HG03439 (cell line): ENCODE measurements at regions not wholly inside any gene's neighbourhood (a gene's known extent, or its start where the extent isn't known, plus 50 kb on each side); places are given as distances from the start of the nearest gene placed in this dataset.
"Not testable (repeated sequence)": the region's sequence is repeated elsewhere in the genome, so short reads cannot be mapped to it uniquely, and the experiment has no call there.

Source experiments
- ATAC-seq: cut with Tn5 transposase; IDR thresholded peaks from one replicate; pipeline ENCODE4 v1.9.1; 2021; ENCODE audit warnings: mild to moderate bottlenecking, moderate library complexity; ENCODE audit not compliant: unreplicated experiment

DNA sequence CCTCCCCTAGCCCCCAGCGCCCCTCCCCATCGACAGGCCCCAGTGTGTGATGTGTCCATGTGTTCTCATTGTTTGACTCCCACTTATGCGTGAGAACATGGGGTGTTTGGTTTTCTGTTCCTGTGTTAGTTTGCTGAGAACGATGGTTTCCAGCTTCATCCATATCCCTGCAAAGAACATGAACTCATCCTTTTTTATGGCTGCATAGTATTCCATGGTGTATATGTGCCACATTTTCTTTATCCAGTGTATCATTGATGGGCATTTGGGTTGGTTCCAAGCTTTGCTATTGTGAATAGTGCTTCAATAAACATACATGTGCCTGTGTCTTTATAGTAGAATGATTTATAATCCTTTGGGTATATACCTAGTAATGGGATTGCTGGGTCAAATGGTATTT, 107.6 kb upstream of the ADGRG2 start:
- not testable (repeated sequence) for ATAC-seq

DNA sequence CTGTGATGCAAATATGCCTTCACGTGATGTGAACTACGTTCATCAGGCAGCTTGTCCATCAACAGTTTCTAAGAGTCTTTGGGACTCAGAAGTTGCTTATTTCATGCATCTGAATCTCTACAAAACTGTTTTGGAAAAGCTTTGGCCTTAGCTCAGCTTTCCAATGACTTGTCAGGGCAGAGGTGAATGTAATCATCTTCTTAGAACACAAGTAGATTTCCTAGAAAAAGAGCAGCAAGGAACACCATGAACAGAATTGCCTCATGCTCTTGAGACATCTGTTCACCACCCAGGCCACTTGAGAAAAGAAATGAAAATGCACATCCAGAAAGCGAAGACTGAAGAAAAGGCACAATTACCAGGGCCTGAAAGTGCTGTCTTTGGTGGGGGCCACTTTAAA, 105.8 kb upstream of the PDHA1 start:
- no peak for ATAC-seq

DNA sequence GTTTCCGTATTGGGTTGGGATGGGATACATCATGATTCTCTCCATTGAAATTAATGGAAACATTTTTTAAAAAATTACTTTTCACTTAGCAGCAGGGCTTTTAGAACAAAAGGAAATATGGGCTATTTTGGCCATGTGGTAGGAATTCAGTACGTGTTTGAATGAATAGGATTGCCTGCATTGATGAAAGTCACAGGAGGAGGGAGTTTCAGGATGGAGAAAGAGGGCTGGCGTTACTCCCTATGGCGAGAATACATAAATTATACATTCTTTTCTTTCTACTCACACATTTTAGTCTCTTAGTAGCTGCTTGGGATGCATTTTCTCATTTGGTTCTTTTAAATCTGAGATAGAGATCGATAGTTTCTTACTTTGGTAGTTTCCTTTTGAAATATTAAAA, 100.3 kb upstream of the PDHA1 start:
- ATAC-seq, result no peak

DNA sequence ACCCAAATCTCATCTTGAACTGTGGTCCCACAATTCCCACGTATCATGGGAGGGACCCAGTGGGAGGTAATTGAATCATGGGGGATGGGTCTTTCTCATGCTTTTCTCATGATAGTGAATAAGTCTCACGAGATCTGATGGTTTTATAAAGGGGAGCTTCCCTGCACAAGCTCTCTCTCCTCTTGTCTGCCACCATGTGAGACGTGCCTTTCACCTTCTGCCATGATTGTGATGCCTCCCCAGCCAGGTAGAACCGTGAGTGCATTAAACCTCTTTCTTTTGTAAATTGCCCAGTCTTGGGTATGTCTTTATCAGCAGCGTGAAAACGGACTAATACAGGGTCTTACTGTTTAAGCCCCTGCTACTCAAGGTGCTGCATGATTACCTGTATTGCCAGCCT, 98.8 kb upstream of the PDHA1 start:
- ATAC-seq, result not testable (repeated sequence)

DNA sequence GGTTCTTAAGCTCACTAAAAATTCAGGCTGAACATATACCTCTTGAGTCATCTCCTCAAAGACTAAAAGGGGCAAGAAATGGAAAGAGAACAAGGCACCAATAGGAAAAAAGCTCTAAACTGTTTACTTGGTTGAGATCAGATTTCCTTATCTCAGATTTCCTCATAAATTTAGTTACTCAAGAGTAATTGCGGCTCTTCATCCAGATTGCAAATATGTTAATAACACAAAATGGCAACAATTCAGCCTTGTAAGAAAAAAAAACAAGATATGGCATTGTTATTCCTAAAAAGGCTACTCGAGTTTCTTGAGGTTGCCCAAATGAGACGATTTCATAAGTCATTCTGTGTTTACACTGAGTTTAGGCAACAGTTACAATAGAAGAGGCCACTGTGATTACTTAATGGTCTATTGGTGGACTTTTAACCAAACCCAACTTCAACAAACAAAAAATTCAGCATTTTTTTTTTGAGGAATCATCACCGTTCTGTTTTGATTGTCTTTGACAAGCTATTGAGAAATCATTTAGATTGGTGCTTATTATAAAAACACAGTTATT, 97.9 kb upstream of the PDHA1 start:
- no peak for ATAC-seq

DNA sequence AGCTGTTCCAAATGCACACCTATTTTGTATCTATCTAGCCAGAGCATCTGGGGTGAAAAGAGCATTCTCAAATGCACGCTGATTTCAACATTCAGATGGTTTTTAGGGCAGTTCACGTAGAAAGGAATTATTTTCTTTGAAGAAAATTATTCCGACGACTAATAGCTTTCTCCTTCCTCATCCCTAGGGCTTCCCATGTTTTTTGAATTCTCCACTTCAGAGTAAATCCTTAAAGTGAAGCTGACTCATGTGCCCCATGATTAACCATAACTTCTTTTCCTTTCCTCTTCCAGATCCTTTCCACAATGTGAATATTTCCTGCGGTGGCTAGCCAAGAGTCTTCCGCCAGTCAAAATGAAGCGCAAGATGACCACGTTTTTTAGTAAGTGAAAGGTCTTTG, 86.7 kb upstream of the PDHA1 start:
- no peak for ATAC-seq

DNA sequence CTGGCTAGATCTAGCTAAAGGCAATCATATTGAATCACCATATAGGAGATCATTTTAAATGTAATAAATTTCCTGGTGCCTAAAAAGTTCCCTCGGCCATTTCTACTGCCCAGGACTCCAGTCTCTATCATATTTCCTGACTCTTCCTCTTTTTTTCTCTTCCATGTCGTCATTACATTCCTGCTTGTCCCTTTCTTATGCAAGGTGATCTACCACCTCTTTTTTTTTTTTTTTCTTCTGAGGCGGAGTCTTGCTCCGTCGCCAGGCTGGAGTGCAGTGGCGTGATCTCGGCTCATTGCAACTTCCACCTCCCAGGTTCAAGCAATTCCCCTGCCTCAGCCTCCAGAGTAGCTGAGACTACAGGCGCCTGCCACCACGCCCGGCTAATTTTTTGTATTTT, 82.7 kb upstream of the PDHA1 start:
- ATAC-seq, result not testable (repeated sequence)

DNA sequence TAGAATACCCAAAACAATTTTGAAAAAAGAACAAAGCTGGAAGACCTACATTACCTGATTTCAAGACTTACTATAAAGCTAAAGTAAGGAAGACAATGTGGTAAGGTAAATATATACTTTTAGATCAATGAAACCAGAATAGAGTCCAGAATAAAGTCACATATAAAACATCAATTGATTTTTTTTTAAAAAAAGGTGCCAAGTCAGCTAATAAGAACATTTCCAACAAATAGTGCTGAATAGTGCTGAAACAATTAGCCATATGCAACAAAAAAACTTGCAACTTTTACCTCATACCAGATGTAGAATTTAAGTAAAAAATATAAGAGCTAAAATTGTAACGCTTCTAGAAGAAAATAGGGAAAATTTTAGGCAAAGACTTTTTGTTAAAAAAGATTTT, 73.0 kb upstream of the PDHA1 start:
- no peak for ATAC-seq

DNA sequence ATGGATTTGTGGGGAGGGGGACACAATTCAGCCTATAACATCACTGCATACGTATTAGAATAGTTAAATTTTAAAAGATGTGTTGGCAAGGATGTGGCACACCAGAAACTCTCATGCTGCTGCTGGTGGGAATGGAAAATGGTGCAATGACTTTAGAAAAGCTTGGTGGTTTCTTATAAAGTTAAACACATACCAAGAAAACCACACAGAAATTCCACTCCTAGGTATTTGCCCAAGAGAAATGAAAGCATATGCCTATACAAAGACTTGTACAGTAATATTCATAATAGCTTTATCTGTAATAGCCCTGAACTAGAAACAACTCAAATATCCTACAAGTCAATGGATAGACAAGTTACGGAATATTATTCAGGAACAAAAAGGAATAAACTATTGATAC, 71.3 kb upstream of the PDHA1 start:
- no peak for ATAC-seq

DNA sequence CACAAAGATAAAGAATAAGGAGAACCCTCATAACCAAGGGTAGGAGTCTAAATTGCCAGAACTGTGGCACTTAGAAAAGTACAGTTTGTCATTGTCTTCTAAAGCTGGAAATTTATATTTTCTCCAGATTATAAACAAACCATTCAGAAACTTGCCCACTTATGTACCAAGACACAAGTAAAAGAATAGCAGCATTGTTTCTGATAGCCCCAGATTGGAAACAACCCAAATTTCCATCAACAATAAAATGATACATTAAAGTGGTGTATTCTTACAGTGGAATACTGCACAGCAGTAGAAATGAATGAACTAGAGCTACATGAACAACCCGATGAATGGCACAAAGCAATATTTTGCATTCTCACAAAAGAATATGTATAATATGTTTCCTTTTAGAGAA, 63.1 kb upstream of the PDHA1 start:
- ATAC-seq, result no peak

DNA sequence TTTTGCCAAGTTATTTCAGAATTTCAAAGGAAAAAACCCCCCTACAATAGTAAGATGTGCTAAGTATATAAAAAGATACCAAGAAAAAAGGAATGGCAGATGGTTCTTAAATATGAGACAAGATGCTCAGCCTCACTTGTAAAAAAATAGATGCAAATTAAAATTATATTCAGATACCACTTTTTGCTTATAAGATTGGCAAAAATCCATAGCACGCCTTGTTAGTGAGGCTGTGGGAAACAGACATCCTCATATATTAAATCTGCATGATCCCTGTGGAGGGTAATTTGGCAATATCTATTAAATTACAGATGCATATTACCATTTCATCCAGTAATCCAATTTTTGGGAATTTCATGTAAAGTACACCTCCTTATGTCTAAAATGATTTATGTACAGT, 62.5 kb upstream of the PDHA1 start:
- no peak for ATAC-seq

DNA sequence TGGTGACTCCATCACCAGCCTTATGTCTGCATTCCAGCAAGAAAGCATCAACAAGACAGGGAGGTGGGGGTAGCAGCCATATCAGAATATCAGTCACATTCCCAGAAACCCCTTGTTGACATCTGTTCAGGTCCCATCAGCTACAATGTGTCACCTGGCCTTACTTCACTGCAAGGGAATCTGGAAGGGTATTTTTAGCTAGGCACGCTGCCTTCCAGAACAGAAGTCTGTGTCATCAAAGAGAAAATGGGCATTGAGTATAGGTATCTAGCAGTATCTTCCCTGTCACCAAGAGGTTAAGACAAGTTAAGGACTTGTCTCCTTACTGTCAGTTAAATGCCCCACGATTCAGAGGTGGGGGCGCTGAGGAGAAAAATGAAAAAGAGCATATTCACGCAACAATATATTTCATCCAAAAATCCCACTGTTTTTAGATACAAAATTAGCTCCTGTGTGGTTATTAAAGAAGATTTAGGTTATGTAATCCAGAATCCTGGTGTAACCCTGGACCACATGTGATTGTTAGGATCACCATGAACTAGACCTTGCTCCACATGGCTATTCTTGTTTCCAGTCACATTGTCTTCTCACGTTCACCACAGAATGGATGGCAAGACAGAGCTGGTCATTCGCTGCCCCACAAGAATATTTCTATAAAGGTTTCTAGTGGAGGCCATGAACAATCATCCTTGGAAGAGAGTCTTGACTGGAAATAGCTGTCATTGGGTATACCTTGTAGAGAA, 60.0 kb upstream of the PDHA1 start:
- no peak for ATAC-seq

DNA sequence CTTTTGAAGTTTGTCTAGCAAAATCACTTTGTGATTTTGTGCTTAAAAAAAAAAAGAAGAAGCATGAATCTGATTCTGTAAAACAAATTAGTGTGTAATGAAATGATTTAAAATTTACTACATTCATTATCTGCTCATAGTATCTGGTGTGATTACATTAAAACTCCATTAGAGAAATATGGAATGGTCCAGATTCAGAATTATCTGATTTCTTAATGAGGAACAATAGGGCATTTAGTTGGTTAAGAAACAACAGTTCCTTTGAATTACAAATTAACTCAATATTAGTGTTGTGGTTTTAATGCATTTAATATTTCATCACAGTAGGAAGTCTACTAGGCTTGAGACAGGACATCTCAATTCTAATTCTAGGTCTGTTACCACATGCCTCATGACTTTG, 57.9 kb upstream of the PDHA1 start:
- ATAC-seq, result no peak

DNA sequence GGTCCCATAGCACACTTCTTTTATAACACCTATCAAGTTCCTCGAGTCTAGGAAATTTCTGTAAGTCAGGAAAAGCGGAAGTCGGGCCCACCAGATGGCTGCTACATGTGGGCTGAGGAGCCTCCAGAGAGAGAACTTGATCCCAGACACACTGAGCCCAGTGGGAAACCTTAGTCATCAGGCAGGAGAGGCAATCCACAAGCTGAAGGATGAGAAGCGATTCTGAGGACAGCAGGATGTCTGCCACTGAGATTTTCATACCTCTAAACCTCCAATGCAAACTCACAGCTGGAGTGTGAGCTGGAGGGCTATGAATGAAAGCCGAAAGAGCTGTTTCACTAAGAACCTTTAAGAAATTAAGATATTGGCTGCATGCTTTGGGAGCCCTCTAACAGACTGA, 52.6 kb upstream of the PDHA1 start:
- ATAC-seq, result no peak

DNA sequence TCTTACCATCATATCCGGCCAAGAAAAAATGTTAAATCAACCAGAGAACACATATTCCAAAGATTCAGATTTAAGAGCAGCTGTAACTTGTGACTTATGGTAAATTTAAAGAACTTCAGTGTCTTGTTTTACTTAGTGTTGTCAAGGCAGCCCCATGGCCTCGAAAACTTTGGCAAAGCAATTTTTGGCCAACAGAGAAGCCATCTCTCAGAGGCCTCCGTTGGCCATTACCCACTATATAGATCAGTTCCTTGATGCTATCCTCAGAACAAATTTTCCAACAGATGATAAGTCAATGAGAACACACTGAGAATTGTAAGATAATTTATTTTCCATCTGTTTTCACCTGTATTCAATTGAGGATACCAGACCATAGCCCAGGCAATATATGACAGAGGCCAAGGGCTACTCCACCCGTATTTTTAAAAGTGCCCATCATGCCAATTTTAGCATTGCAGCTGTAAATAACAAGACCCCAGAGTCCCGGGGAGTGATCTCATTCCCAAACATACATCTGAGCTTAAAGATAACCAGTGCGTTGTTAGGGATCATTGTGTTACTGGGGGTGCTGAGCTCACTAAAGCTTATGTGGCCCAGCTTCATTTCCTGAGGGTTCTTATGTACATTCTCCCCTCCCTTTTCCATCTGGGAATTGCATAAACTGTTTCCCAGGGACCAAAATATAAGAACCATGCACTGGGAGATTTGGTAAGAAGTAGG, 50.0 kb upstream of the PDHA1 start:
- ATAC-seq, result no peak
